GM23338 (cell line): ENCODE measurements at regions not wholly inside any gene's neighbourhood (a gene's known extent, or its start where the extent isn't known, plus 50 kb on each side); places are given as distances from the start of the nearest gene placed in this dataset.

Source experiments
- ATAC-seq: fragments of 200-7000 bp; cut with Tn5 transposase; 3 replicates; pipeline ENCODE4 v1.9.1; 2020
- DNase-seq: peaks from one replicate; pipeline ENCODE4 v3.0.0-alpha.2; 2015; ENCODE audit warnings: low spot score
- H2AFZ ChIP-seq: fragments of 200-600 bp; sonication (generic); 2 replicates; pipeline ENCODE4 v1.8.0; 2016; ENCODE audit warnings: antibody characterized with exemption, mild to moderate bottlenecking, moderate library complexity
- H3F3A ChIP-seq: fragments of 200-600 bp; sonication (generic); replicated peaks from 2 replicates; pipeline ENCODE4 v1.8.0; 2017; ENCODE audit warnings: antibody characterized with exemption, mixed run types, low read depth
- H3K27ac ChIP-seq: fragments of 200-600 bp; sonication (generic); 2 replicates; pipeline ENCODE4 v1.6.1; 2016; ENCODE audit warnings: low read depth
- H3K27me3 ChIP-seq: fragments of 200-600 bp; sonication (generic); 2 replicates; pipeline ENCODE4 v1.8.0; 2016; ENCODE audit warnings: mild to moderate bottlenecking, mixed run types, moderate library complexity; ENCODE audit not compliant: insufficient read depth
- H3K36me3 ChIP-seq: fragments of 200-600 bp; sonication (generic); 2 replicates; pipeline ENCODE4 v1.8.0; 2016; ENCODE audit warnings: mild to moderate bottlenecking; ENCODE audit not compliant: insufficient read depth
- H3K4me1 ChIP-seq: fragments of 200-600 bp; sonication (generic); 2 replicates; pipeline ENCODE4 v1.8.0; 2016; ENCODE audit warnings: mild to moderate bottlenecking, moderate library complexity; ENCODE audit not compliant: insufficient read depth
- H3K4me2 ChIP-seq: fragments of 200-600 bp; sonication (generic); 2 replicates; pipeline ENCODE4 v1.7.1; 2017; ENCODE audit warnings: mixed run types
- H3K4me3 ChIP-seq: fragments of 200-600 bp; sonication (generic); 2 replicates; pipeline ENCODE4 v1.6.1; 2016; ENCODE audit warnings: mixed run types
- H3K79me2 ChIP-seq: fragments of 200-600 bp; sonication (generic); replicated peaks from 2 replicates; pipeline ENCODE4 v1.8.0; 2017; ENCODE audit warnings: mild to moderate bottlenecking; ENCODE audit not compliant: insufficient read depth
- H3K9me2 ChIP-seq: fragments of 200-600 bp; sonication (generic); 2 replicates; pipeline ENCODE4 v1.8.0; 2017; ENCODE audit not compliant: insufficient read depth
- H4K20me1 ChIP-seq: fragments of 200-600 bp; sonication (generic); replicated peaks from 2 replicates; pipeline ENCODE4 v1.8.0; 2017; ENCODE audit warnings: mild to moderate bottlenecking; ENCODE audit not compliant: insufficient read depth
- H3K27ac Mint-ChIP-seq: 2 replicates; pipeline ENCODE4 v1.8.0; 2020; ENCODE audit warnings: inconsistent platforms, mild to moderate bottlenecking, moderate library complexity, mixed read lengths
- H3K27me3 Mint-ChIP-seq: 3 replicates; pipeline ENCODE4 v1.8.0; 2022; ENCODE audit warnings: low read depth, mild to moderate bottlenecking, moderate library complexity, mixed read lengths, inconsistent platforms; ENCODE audit not compliant: insufficient read depth, poor library complexity
- H3K36me3 Mint-ChIP-seq: 3 replicates; pipeline ENCODE4 v1.8.0; 2021; ENCODE audit warnings: low read depth, mild to moderate bottlenecking, inconsistent platforms, moderate library complexity, mixed read lengths
- H3K4me1 Mint-ChIP-seq: 3 replicates; pipeline ENCODE4 v1.8.0; 2020; ENCODE audit warnings: mild to moderate bottlenecking, inconsistent platforms, mixed read lengths
- H3K4me3 Mint-ChIP-seq: 3 replicates; pipeline ENCODE4 v1.8.0; 2021; ENCODE audit warnings: moderate library complexity, mild to moderate bottlenecking, inconsistent platforms, mixed read lengths
- H3K9me3 Mint-ChIP-seq: 3 replicates; pipeline ENCODE4 v1.8.0; 2020; ENCODE audit warnings: moderate library complexity, mild to moderate bottlenecking, inconsistent platforms, mixed read lengths
- EZH2 ChIP-seq: fragments of 200-600 bp; sonication (generic); IDR thresholded peaks from one replicate; pipeline ENCODE4 v1.8.0; 2017; ENCODE audit warnings: antibody characterized with exemption, mild to moderate bottlenecking, low read depth; ENCODE audit not compliant: unreplicated experiment
- JUNB ChIP-seq: IDR thresholded peaks from one replicate; pipeline ENCODE4 v1.6.1; 2016; ENCODE audit warnings: antibody characterized with exemption; ENCODE audit not compliant: unreplicated experiment
- NANOG ChIP-seq: IDR thresholded peaks from 2 replicates; pipeline ENCODE4 v1.6.1; 2016; ENCODE audit warnings: antibody characterized with exemption, borderline replicate concordance
- REST ChIP-seq: IDR thresholded peaks from one replicate; pipeline ENCODE4 v1.6.1; 2018; ENCODE audit warnings: antibody characterized with exemption; ENCODE audit not compliant: unreplicated experiment
- ZNF331 ChIP-seq: fragments of 250-450 bp; sonication (Bioruptor Pico); IDR thresholded peaks from 2 replicates; pipeline ENCODE4 v1.5.0; 2020; ENCODE audit warnings: low read depth, mild to moderate bottlenecking, moderate library complexity
- ZNF462 ChIP-seq: fragments of 250-450 bp; sonication (Bioruptor Pico); IDR thresholded peaks from 2 replicates; pipeline ENCODE4 v1.5.0; 2020; ENCODE audit warnings: mild to moderate bottlenecking, moderate library complexity

- no peak for TF ChIP-seq ZNF462 (CRISPR knock-in tag)
These were observed 273.2 kb downstream of the PTPRC start (continued) for GRCh38 chr1:198912046-198912445.

- Mint-ChIP-seq H3K27me3 (no peaks in the 10 kb centered on the region), H3K36me3 (no peaks in the 10 kb centered on the region), H3K27ac (no peak overlapping the region), H3K4me3 (no peak overlapping the region), H3K4me1 (peaks cover 3% of the 10 kb centered on the region; the same call in 2 of the 3 replicates), H3K9me3 (no peaks in the 10 kb centered on the region)
- no peaks in the 10 kb centered on the region for H3F3A ChIP-seq
- DNase-seq (no peak), ATAC-seq (no peak)
- H3K4me3 ChIP-seq: no peak overlapping the region
- no peaks in the 10 kb centered on the region for H3K4me1 ChIP-seq
- no peaks in the 10 kb centered on the region for H3K9me2 ChIP-seq
- H4K20me1 ChIP-seq: no peaks in the 10 kb centered on the region
- no peaks in the 10 kb centered on the region for H3K27me3 ChIP-seq
- no peak overlapping the region for H3K27ac ChIP-seq
- no peaks in the 10 kb centered on the region for H3K79me2 ChIP-seq
- no peak overlapping the region for H3K4me2 ChIP-seq
- no peaks in the 10 kb centered on the region for H3K36me3 ChIP-seq
- H2AFZ ChIP-seq: no peak overlapping the region
- TF ChIP-seq ZNF331 (CRISPR knock-in tag) (no peak), EZH2 (no peak), NANOG (no peak), ZNF462 (CRISPR knock-in tag) (no peak), JUNB (no peak), REST (no peak)
These were observed 274.8 kb downstream of the PTPRC start for GRCh38 chr1:198913667-198914066.
